ENCODE measurements at regions not wholly inside any gene's neighbourhood (a gene's known extent, or its start where the extent isn't known, plus 50 kb on each side); places are given as distances from the start of the nearest gene placed in this dataset.

DNA sequence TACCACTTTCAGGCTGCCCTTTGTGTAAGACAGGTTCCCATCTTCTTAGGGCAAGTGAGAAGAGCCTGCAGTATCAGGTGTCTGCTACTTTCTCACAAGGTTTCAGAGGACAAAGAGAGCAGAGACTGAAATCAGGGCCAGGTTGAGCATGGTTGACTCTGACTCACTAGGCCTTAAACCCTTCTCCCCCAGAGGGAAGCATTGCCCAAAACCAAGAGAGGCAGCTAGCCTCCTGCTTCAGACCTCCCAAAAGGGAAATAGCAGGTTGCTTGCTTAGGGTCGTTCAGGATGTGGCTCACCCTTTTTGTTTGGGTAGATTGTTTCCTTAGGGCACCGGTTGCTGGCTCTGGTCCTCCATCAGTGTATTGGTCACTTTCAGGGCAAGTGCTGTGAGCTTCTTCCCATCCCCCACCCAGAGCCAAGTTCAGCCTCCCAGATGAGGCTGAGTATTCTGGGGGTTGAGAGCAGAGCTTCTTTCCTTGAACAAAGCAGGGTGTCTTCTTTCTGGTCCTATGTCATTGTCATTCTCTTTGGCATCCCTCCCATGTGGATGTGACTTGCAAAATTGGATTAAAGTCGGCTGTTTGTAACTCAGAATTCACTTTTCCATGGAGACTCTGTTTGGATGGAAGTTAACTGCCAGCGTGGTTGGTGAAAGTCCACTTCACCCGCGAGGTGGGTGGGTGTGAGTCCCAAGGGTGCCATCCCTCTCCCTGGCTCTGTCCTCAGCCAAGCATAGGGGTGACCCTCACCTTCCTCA lies 55.5 kb upstream of the GALNT2 start:
- TF ChIP-seq CTCF (IDR thresholded peaks at IDR 0.05) (no peak), POLR2A (IDR thresholded peaks at IDR 0.05) (no peak), POLR2AphosphoS5 (IDR thresholded peaks at IDR 0.05) (no peak)
